ENCODE measurements at regions not wholly inside any gene's neighbourhood (a gene's known extent, or its start where the extent isn't known, plus 50 kb on each side); places are given as distances from the start of the nearest gene placed in this dataset.

GRCh38 chr6:154605178-154605881, 94.8 kb upstream of the CNKSR3 start:
- H3K27ac Mint-ChIP-seq (ENCODE audit: unreplicated experiment) = no peak overlapping the region
- no peak overlapping the region for H3K4me3 Mint-ChIP-seq
- no peaks in the 10 kb centered on the region for H3K36me3 Mint-ChIP-seq (ENCODE audit: low read depth)
- TF ChIP-seq CTCF (conservative IDR thresholded peaks at IDR 0.05) = no peak
- peaks cover 2% of the 10 kb centered on the region for H3K9me3 Mint-ChIP-seq
- H3K4me1 Mint-ChIP-seq = peaks cover 4% of the 10 kb centered on the region
- no peaks in the 10 kb centered on the region for H3K27me3 Mint-ChIP-seq (ENCODE audit: low read depth)
- no peak for DNase-seq (ENCODE audit: low read depth, low spot score)

- Mint-ChIP-seq H3K27me3 (ENCODE audit: low read depth) (no peaks in the 10 kb centered on the region), H3K4me3 (no peak overlapping the region), H3K9me3 (peaks cover 2% of the 10 kb centered on the region), H3K4me1 (peaks cover 4% of the 10 kb centered on the region), H3K27ac (ENCODE audit: unreplicated experiment) (no peak overlapping the region), H3K36me3 (ENCODE audit: low read depth) (no peaks in the 10 kb centered on the region)
- no peak for DNase-seq (ENCODE audit: low read depth, low spot score)
- no peak for TF ChIP-seq CTCF (conservative IDR thresholded peaks at IDR 0.05)
Observed at GRCh38 chr6:154605882-154606370, 95.4 kb upstream of the CNKSR3 start.

GRCh38 chr6:154606457-154606856, 96.0 kb upstream of the CNKSR3 start:
- Mint-ChIP-seq H3K9me3 (peaks cover 2% of the 10 kb centered on the region), H3K27ac (ENCODE audit: unreplicated experiment) (no peak overlapping the region)

GRCh38 chr6:154606860-154607259, 96.4 kb upstream of the CNKSR3 start:
- Mint-ChIP-seq H3K27ac (ENCODE audit: unreplicated experiment) (no peak overlapping the region), H3K27me3 (ENCODE audit: low read depth) (no peaks in the 10 kb centered on the region), H3K4me3 (no peak overlapping the region), H3K36me3 (ENCODE audit: low read depth) (no peaks in the 10 kb centered on the region), H3K4me1 (peaks cover 4% of the 10 kb centered on the region), H3K9me3 (peaks cover 2% of the 10 kb centered on the region)
- no peak for TF ChIP-seq CTCF (conservative IDR thresholded peaks at IDR 0.05)
- no peak for DNase-seq (ENCODE audit: low read depth, low spot score)

More at GRCh38 chr6:154606457-154606856, 96.0 kb upstream of the CNKSR3 start:
- Mint-ChIP-seq H3K4me1 (peaks cover 4% of the 10 kb centered on the region), H3K4me3 (no peak overlapping the region), H3K36me3 (ENCODE audit: low read depth) (no peaks in the 10 kb centered on the region), H3K27me3 (ENCODE audit: low read depth) (no peaks in the 10 kb centered on the region)
- no peak for TF ChIP-seq CTCF (conservative IDR thresholded peaks at IDR 0.05)
- DNase-seq (ENCODE audit: low read depth, low spot score) = no peak

GRCh38 chr6:154611241-154611640, 100.8 kb upstream of the CNKSR3 start:
- H3K36me3 Mint-ChIP-seq (ENCODE audit: low read depth) = no peaks in the 10 kb centered on the region
- no peak overlapping the region for H3K4me3 Mint-ChIP-seq
- H3K27ac Mint-ChIP-seq (ENCODE audit: unreplicated experiment) = no peak overlapping the region
- no peak for DNase-seq (ENCODE audit: low read depth, low spot score)
- H3K9me3 Mint-ChIP-seq = no peaks in the 10 kb centered on the region
- no peaks in the 10 kb centered on the region for H3K27me3 Mint-ChIP-seq (ENCODE audit: low read depth)
- no peaks in the 10 kb centered on the region for H3K4me1 Mint-ChIP-seq
- TF ChIP-seq CTCF (conservative IDR thresholded peaks at IDR 0.05) = no peak

Data from neural crest cell (in vitro differentiated cells).